Mammary epithelial cell (primary cell): ENCODE measurements at regions not wholly inside any gene's neighbourhood (a gene's known extent, or its start where the extent isn't known, plus 50 kb on each side); places are given as distances from the start of the nearest gene placed in this dataset.

Experiments used
- EZH2 ChIP-seq: IDR thresholded peaks from 2 replicates; pipeline ENCODE4 v1.6.1; 2012; ENCODE audit warnings: low read length, inconsistent platforms, borderline replicate concordance
- TF ChIP-seq, protein P1 (sequence below), 2 donors: IDR thresholded peaks in 1 of 2; conservative IDR thresholded peaks in 1 of 2; 2 replicates each; pipeline ENCODE4 v1.5.1; 2011 to 2012; ENCODE audit warnings: inconsistent platforms in 2 of 2, low read length in 2 of 2, mild to moderate bottlenecking in 2 of 2, control low read depth in 1 of 2, low read depth in 1 of 2; ENCODE audit not compliant: insufficient read depth in 1 of 2; ENCODE audit errors: extremely low read depth in 1 of 2

DNA sequence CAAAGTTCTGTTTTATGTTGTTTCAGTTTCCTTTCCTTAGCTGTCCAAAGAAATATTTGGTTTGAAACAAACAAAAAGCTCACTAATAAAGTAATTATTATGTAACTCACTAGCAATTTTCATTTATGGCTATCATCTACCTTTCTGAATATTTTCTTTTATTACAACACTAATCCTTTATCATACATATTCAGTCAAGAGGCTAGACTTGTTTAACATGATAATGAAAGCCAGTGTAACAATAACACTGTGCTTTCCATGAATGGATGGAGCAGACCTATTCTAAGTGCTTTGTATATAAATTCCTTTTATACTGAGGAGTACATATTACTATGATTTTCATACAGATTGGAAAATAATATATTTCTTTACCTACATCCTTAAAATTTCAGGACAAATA, 972.8 kb upstream of the ADGRL4 start:
- TF ChIP-seq, protein P1, sequence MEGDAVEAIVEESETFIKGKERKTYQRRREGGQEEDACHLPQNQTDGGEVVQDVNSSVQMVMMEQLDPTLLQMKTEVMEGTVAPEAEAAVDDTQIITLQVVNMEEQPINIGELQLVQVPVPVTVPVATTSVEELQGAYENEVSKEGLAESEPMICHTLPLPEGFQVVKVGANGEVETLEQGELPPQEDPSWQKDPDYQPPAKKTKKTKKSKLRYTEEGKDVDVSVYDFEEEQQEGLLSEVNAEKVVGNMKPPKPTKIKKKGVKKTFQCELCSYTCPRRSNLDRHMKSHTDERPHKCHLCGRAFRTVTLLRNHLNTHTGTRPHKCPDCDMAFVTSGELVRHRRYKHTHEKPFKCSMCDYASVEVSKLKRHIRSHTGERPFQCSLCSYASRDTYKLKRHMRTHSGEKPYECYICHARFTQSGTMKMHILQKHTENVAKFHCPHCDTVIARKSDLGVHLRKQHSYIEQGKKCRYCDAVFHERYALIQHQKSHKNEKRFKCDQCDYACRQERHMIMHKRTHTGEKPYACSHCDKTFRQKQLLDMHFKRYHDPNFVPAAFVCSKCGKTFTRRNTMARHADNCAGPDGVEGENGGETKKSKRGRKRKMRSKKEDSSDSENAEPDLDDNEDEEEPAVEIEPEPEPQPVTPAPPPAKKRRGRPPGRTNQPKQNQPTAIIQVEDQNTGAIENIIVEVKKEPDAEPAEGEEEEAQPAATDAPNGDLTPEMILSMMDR (conservative IDR thresholded peaks at IDR 0.05 in 1 of 2, IDR thresholded peaks at IDR 0.05 in 1 of 2; ENCODE audit: extremely low read depth in 1 of 2, insufficient read depth in 1 of 2, low read depth in 1 of 2, low read length in 2 of 2) = no peak
- no peak for TF ChIP-seq EZH2
